A172 (cell line): ENCODE measurements at regions not wholly inside any gene's neighbourhood (a gene's known extent, or its start where the extent isn't known, plus 50 kb on each side); places are given as distances from the start of the nearest gene placed in this dataset.
"Not testable (repeated sequence)": the region's sequence is repeated elsewhere in the genome, so short reads cannot be mapped to it uniquely, and the experiment has no call there.

Experiments used
- DNase-seq: peaks from one replicate; pipeline ENCODE4 v3.0.0-alpha.2; 2015; ENCODE audit warnings: low spot score

GRCh38 chr4:177185151-177185550, 124.5 kb upstream of the NEIL3 start:
- no peak for DNase-seq

- no peak for DNase-seq
These were observed 124.1 kb upstream of the NEIL3 start for GRCh38 chr4:177185579-177185978.

DNA sequence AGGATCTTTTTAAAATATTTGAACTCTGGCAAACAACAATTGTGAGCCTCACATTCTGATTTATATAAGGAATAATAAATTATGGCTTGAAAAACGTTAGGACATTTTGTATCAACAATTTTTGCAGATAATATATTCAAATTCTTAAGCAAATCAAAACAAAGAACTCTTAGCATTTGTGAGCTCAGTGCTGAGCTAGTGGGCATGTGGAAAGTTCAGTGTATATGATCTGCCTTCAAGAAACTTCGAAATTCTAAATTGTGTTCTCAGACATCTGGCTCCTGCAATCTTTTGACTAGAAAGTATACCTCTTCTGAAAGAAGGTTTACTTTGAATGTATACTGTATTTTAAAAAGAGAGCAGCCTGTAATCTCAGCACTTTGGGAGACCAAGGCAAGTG, 122.3 kb upstream of the NEIL3 start:
- DNase-seq: no peak

DNA sequence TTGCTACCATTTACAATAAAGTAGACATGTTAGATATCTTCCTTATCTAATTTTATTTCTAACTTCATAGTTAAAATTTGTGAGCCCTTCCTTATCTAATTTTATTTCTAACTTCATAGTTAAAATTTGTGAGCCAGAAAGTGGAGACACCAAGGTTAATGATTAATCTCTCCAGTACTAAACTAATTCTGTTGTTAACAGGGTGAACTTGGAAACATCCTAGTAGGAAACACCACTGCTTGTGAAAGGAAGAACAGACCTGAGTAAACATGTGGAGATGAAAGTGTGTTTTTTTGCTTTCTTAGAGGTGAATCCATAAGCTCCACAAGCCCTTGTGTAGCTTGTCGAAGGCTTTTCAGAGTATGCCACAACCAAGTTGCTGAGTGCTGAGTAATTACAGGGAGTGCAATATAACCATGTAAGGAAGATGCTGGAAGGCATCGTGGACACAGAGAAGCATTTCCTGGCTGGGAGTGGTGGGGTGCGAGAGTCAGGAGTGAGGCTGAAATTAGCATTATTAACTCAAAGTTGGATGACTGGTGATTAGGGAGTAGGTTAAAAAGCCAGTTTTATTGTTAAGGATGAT, 118.6 kb upstream of the NEIL3 start:
- no peak for DNase-seq

GRCh38 chr4:177191586-177191985, 118.1 kb upstream of the NEIL3 start:
- DNase-seq: no peak

- no peak for DNase-seq
These were observed 117.7 kb upstream of the NEIL3 start for GRCh38 chr4:177191991-177192390.

GRCh38 chr4:177193024-177193715, 116.5 kb upstream of the NEIL3 start:
- not testable (repeated sequence) for DNase-seq

- no peak for DNase-seq
These were observed 114.8 kb upstream of the NEIL3 start for GRCh38 chr4:177194906-177195305.

- DNase-seq: no peak
These were observed 113.1 kb upstream of the NEIL3 start for GRCh38 chr4:177196615-177197014.

DNA sequence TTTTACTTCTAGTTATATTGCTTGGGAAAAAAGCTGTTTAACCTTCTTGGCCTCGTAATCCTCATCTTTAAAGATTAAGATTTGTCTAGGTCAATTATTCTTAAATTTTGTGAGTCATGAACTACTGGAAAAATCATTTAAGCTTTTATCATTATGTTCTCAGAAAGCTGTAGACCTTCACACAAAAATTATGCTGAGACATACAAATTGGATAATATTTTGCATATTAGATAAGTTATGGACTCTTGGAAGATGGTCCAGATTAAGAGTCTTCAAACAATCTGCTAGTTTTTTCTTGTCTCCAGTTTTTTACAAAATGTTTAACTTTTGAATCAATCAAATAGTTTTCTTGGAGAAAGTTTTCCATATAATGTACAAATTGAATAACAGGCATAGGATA, 108.1 kb upstream of the NEIL3 start:
- no peak for DNase-seq

DNA sequence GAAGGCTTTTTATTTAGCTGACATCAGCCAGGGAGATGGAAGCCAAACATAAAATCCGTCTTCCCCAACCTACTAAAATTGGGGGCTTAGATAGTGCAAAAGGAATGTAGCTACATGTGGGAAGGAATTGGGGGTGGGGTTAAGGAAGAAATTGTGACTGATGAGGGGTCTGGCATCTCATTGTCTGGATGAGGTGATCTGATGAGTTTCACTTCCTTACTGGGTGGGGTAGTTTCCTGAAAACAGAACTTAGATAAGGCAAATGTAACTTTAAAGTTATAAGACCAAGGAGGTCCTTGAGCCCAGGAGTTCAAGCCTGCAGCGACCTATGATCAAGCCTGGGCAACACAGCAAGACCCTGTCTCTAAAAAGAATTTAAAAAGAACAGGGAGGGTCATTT, 105.5 kb upstream of the NEIL3 start:
- DNase-seq: no peak

- DNase-seq: no peak
These were observed 94.7 kb upstream of the NEIL3 start for GRCh38 chr4:177214935-177215334.

DNA sequence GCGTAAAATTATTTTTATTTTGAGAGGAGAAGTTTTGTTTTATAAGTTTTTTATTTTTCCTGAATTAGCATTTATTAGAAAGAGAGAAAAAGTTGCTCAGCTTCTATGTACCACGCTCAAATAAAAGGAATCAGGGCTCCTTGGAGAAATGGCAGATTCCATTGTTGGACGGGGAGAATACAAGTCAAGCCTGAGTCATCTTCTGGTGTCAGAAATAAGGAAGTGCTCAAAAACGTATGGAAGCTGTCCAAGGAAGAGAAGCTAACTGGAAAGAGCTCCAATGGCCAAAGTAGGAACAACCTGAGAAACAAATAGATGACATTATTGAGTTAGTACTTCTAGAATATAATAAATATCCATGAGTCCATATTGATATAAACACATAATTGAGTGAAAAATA, 89.3 kb upstream of the NEIL3 start:
- peak; percentile 29 for DNase-seq

DNA sequence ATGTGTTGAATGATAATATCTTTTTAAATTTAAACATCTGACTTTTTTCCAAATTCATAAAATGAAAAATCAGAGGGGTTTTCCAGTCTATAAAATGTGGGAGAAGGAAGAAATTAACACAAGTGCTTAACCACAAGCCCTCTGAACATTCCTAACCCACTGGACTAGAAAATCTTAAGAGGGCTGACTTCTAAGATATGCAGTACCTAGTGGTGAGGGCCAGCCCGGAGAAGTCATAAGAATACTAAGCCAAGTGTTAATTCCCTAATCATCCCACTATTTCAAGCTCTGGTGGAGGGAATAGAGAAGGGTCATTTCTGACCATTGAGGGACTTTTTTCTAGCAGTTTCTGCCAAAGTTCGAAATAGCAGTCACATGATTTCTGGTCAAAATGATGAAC, 86.9 kb upstream of the NEIL3 start:
- DNase-seq: no peak

DNA sequence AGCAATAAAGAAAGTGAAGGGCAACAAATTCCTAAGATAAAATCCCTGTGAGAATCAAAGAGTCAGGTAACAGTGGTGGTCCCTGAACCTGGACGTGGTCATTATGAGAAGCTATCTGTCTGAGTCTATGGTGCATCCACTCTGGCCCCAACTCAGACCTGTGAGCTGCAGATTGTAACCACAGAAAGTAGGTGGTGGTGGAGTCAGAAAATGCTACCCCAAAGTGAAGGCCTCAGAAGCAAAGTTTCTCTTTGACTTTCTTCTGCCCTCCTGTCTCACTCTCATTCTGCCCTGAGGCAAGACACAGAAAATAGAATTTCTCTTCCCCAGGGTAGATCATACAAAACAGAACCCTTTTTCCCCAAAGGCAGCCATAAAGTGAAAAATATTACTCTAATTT, 84.1 kb upstream of the NEIL3 start:
- no peak for DNase-seq

- no peak for DNase-seq
These were observed 82.0 kb upstream of the NEIL3 start for GRCh38 chr4:177227636-177228035.

DNA sequence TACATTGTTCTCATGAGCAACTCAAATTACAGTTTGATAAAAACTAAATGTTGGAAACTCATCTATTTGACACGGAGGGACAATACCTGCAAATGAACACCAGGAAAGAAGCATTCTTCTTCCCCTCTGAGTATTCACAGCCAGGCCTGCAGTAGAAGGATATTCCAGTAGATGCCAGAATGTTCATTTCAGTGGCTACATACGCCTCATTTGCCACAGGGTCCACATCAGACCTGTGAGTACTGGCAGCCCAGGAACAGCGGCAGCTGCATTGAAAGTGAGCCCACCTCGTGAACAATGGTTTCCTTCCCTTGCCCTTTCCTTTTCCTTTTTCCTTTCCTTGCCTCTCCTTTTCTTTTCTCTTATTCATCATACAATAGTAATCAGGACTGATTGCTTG, 81.1 kb upstream of the NEIL3 start:
- DNase-seq: no peak

DNA sequence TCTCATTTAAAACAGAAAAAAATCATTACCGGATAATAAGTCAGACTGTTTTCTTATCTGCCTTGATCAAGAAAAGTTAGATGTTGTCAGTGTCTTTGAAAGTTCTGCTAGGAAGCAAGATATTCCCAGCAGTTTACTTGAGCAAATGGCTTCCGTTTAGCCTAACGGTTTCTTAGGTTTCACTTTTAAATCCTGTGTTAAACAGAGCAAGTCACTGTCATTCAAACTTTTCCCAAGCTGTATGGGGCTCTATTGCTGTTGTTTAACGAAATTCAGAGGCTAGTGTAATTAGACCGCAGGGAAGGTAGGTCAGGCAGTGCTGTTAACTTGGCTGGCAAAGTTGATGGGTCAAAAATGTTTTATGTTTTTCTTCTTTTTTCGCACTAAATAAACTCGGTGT, 80.3 kb upstream of the NEIL3 start:
- peak; percentile 26 for DNase-seq

DNA sequence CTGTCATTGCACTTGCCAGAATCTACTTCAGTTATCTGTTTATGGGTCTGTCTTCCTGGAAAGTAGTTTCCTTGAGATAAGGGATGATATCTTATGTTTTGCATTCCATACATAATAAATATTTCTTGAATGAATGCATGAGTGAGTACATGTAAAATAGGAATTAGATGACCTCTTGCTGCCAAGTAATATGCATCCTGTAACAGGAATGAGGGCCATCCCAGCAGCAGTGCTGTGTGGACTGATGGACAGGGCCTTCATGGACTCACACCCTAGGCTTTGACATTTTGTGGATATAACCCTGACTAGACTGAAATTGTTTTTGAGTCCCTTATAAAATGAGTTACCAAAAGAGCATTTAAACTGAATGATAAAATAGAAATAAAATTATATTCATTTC, 77.2 kb upstream of the NEIL3 start:
- no peak for DNase-seq

DNA sequence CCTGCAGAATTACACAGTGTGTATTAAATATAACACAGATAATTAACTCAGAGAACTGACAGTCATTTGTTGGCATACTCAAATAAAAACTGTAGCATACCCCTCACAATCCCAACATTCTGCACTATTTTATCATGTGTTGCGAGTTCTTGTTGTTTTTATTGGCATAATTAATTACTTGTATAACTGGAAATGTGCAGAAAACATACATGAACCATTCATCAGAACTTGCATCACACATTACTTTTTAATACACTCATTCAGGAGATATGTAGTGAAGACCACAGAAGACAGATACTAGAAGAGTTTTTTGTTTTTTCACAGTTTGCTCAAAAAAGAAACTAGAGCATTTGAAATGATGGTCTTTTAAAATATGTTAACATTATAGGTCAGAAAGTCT, 74.6 kb upstream of the NEIL3 start:
- DNase-seq: no peak

DNA sequence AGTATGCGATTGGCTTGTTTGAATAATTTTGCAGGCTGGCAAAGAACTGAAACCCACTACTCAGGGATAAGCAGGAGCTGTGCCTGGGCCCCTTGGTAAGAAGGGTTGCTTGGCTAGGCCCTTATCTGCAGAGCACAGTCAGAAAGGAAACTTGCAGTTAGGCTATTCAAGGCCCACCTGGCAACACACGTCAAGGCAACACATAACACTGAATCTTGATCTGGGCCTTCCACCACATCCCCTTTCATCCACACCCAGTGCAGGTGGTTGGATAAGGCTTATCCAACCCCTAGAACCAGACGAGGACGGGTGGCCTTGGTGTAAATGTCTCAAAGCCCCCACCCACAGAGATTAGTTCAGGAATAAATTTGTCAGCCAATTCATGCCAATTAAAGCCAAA, 72.8 kb upstream of the NEIL3 start:
- no peak for DNase-seq

- no peak for DNase-seq
These were observed 72.4 kb upstream of the NEIL3 start for GRCh38 chr4:177237291-177237690.

GRCh38 chr4:177239477-177239876, 70.2 kb upstream of the NEIL3 start:
- DNase-seq: no peak

GRCh38 chr4:177239878-177240277, 69.8 kb upstream of the NEIL3 start:
- DNase-seq: no peak
